Liver (tissue), 8 donors: ENCODE measurements at regions not wholly inside any gene's neighbourhood (a gene's known extent, or its start where the extent isn't known, plus 50 kb on each side); places are given as distances from the start of the nearest gene placed in this dataset.

ENCODE experiments used
- DNase-seq: peaks from one replicate; pipeline ENCODE4 v3.0.0-alpha.2; 2017; ENCODE audit warnings: low spot score
- H3K27ac ChIP-seq, 2 donors: one replicate each; pipeline ENCODE4 v1.7.0; 2013; ENCODE audit warnings: inconsistent platforms in 2 of 2, low read length in 2 of 2, control low read depth in 1 of 2, low read depth in 1 of 2, mild to moderate bottlenecking in 1 of 2
- H3K27me3 ChIP-seq, 4 donors: one replicate each; pipeline versions ENCODE4 v1.6.1 to v1.7.0; 2013; ENCODE audit warnings: low read length in 3 of 4, inconsistent platforms in 1 of 4, mild to moderate bottlenecking in 1 of 4, moderate library complexity in 1 of 4; ENCODE audit not compliant: control insufficient read depth in 4 of 4, insufficient read depth in 4 of 4
- H3K36me3 ChIP-seq, 4 donors: one replicate each; pipeline versions ENCODE4 v1.6.1 to v1.7.0; 2013; ENCODE audit warnings: low read length in 3 of 4, mild to moderate bottlenecking in 3 of 4, low read depth in 1 of 4, moderate library complexity in 1 of 4; ENCODE audit not compliant: control insufficient read depth in 4 of 4, insufficient read depth in 3 of 4
- H3K4me1 ChIP-seq, 4 donors: one replicate each; pipeline versions ENCODE4 v1.6.1 to v1.7.0; 2013; ENCODE audit warnings: low read length in 3 of 4, mild to moderate bottlenecking in 3 of 4, moderate library complexity in 1 of 4; ENCODE audit not compliant: control insufficient read depth in 4 of 4, insufficient read depth in 4 of 4
- H3K4me3 ChIP-seq, 3 donors: one replicate each; pipeline versions ENCODE4 v1.6.1 to v1.7.0; 2013; ENCODE audit warnings: low read length in 3 of 3, control low read depth in 1 of 3, low read depth in 1 of 3, mild to moderate bottlenecking in 1 of 3
- H3K9ac ChIP-seq, 2 donors: one replicate each; pipeline ENCODE4 v1.7.0; 2013; ENCODE audit warnings: low read length in 2 of 2, mild to moderate bottlenecking in 2 of 2, moderate library complexity in 2 of 2, control low read depth in 1 of 2, low read depth in 1 of 2
- H3K9me3 ChIP-seq, 4 donors: one replicate each; pipeline versions ENCODE4 v1.6.1 to v1.7.0; 2013; ENCODE audit warnings: low read length in 3 of 4; ENCODE audit not compliant: control insufficient read depth in 4 of 4
- EGR1 ChIP-seq, 2 donors: IDR thresholded peaks; 2 replicates each; pipeline ENCODE4 v1.6.1; 2016 to 2018; ENCODE audit warnings: antibody characterized with exemption in 2 of 2, low read depth in 2 of 2
- FOXA1 ChIP-seq: IDR thresholded peaks from 2 replicates; pipeline ENCODE4 v1.6.1; 2016; ENCODE audit warnings: antibody characterized with exemption
- FOXA2 ChIP-seq: IDR thresholded peaks from 2 replicates; pipeline ENCODE4 v1.6.1; 2016; ENCODE audit warnings: antibody characterized with exemption
- GABPA ChIP-seq, 2 donors: IDR thresholded peaks in 1 of 2; conservative IDR thresholded peaks in 1 of 2; 2 replicates each; pipeline ENCODE4 v1.6.1; 2016; ENCODE audit warnings: antibody characterized with exemption in 2 of 2, mild to moderate bottlenecking in 1 of 2, moderate library complexity in 1 of 2
- HNF4A ChIP-seq, 2 donors: conservative IDR thresholded peaks; 2 replicates each; pipeline ENCODE4 v1.6.1; 2016; ENCODE audit warnings: antibody characterized with exemption in 2 of 2, mild to moderate bottlenecking in 2 of 2
- HNF4G ChIP-seq: IDR thresholded peaks from 2 replicates; pipeline ENCODE4 v1.6.1; 2016; ENCODE audit warnings: antibody characterized with exemption
- JUND ChIP-seq, 2 donors: IDR thresholded peaks; 2 replicates each; pipeline ENCODE4 v1.6.1; 2016; ENCODE audit warnings: antibody characterized with exemption in 2 of 2
- NR2F2 ChIP-seq: IDR thresholded peaks from 2 replicates; pipeline ENCODE4 v1.6.1; 2016; ENCODE audit warnings: antibody characterized with exemption
- RAD21 ChIP-seq, 2 donors: IDR thresholded peaks; 2 replicates each; pipeline ENCODE4 v1.6.1; 2016; ENCODE audit warnings: antibody characterized with exemption in 2 of 2, mild to moderate bottlenecking in 2 of 2
- RXRA ChIP-seq, 2 donors: IDR thresholded peaks; 2 replicates each; pipeline ENCODE4 v1.6.1; 2017 to 2018; ENCODE audit warnings: antibody characterized with exemption in 2 of 2, mild to moderate bottlenecking in 1 of 2
- SP1 ChIP-seq: IDR thresholded peaks from 2 replicates; pipeline ENCODE4 v1.6.1; 2018; ENCODE audit warnings: antibody characterized with exemption, mild to moderate bottlenecking
- TAF1 ChIP-seq: conservative IDR thresholded peaks from 2 replicates; pipeline ENCODE4 v1.6.1; 2016; ENCODE audit warnings: antibody characterized with exemption, mild to moderate bottlenecking
- YY1 ChIP-seq: IDR thresholded peaks from 2 replicates; pipeline ENCODE4 v1.6.1; 2016; ENCODE audit warnings: antibody characterized with exemption, mild to moderate bottlenecking
- WGBS: extraction: QIAGEN DNeasy Blood & Tissue Kit; methylation state at CpG from one replicate; pipeline ENCODE4 v1.1.7; 2013; 5-methylcytosine and 5-hydroxymethylcytosine counted together
- TF ChIP-seq, protein P1 (sequence below): IDR thresholded peaks from 2 replicates; pipeline ENCODE4 v1.6.1; 2016; ENCODE audit warnings: antibody characterized with exemption
- TF ChIP-seq, protein P2 (sequence below): IDR thresholded peaks from 2 replicates; pipeline ENCODE4 v1.6.1; 2016; ENCODE audit warnings: antibody characterized with exemption, mild to moderate bottlenecking
- TF ChIP-seq, protein P3 (sequence below): fragments of 150-350 bp; IDR thresholded peaks from 2 replicates; pipeline ENCODE4 v1.5.1; 2017; ENCODE audit warnings: improper control_type of control experiment, low read depth, low read length; ENCODE audit not compliant: missing input control
- TF ChIP-seq, protein P4 (sequence below): IDR thresholded peaks from 2 replicates; pipeline ENCODE4 v1.6.1; 2016; ENCODE audit warnings: antibody characterized with exemption
- donor health status: healthy.
- donor health status: healthy.
- donor health status: healthy.
- donor health status: healthy.
- donor health status: healthy.

DNA sequence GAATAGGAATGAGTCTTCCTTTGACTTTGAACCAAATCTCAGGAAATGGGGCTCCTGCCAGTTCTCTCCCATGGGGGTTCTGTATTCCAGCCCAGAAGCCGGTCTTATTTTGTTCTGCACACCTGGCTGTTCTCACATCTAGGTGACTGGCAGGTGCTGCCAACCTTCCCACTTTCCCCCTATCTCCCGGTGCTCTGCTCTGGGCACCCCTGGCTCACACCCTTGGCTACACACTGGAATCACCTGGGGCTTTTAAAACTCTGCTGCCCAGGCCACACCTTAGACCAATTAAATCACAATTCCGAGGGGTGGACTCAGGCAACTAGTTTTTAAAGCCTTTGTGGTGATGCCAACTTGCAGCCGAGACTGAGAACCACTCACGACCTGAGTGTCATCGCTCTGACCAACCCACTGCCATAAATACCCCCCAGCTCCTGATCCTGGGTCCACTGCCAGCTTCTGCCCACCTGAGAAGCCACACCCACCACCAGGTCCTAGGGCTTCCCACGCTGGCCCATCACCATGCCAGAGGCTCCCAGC is 69.2 kb downstream of the KCNF1 start:
- no peak for DNase-seq
- TF ChIP-seq SP1, result no peak
- H3K27me3 ChIP-seq, result no peaks in the 10 kb centered on the region
- no peaks in the 10 kb centered on the region for H3K9me3 ChIP-seq
- H3K27ac ChIP-seq, result no peak overlapping the region
- H3K36me3 ChIP-seq, result no peaks in the 10 kb centered on the region
- no peak overlapping the region for H3K9ac ChIP-seq
- H3K4me3 ChIP-seq, result no peak overlapping the region
- peaks cover 0 to 2% (median 0%) of the 10 kb centered on the region in 4 donors for H3K4me1 ChIP-seq
- 86% methylated on average over 7 of the region's 7 CpGs for WGBS

DNA sequence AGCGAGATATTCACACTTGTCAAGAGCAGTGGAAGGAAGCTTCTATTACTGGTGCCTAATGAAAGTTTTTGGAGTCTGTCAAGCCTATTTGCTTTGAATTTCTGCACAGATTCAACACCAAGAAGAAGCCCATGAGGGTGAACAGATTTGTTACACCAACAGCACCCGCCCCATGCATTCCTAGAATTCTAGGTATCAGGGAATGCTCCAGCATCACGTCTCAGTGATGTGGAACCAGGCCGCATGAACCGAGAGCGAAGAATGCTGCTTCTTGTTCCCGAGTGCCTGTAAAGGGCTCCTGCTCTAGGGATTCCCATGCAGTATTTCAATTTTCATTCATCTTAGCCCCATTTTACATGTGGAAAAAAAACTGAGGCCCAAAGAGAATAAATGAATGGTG is 69.7 kb downstream of the KCNF1 start:
- 89% methylated on average over 7 of the region's 7 CpGs for WGBS
- Histone ChIP-seq H3K4me3 (no peak overlapping the region), H3K27me3 (no peaks in the 10 kb centered on the region), H3K27ac (no peak overlapping the region), H3K36me3 (no peaks in the 10 kb centered on the region), H3K9ac (no peak overlapping the region), H3K9me3 (no peaks in the 10 kb centered on the region), H3K4me1 (peaks cover 0 to 2% (median 0%) of the 10 kb centered on the region in 4 donors)
- TF ChIP-seq, protein P1, sequence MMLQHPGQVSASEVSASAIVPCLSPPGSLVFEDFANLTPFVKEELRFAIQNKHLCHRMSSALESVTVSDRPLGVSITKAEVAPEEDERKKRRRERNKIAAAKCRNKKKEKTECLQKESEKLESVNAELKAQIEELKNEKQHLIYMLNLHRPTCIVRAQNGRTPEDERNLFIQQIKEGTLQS, result no peak
- no peak for TF ChIP-seq NR2F2
- TF ChIP-seq HNF4G, result no peak
- TF ChIP-seq YY1, result no peak
- TF ChIP-seq EGR1 (IDR thresholded peaks at IDR 0.05; ENCODE audit: low read depth in 2 of 2), result no peak
- TF ChIP-seq, protein P2, sequence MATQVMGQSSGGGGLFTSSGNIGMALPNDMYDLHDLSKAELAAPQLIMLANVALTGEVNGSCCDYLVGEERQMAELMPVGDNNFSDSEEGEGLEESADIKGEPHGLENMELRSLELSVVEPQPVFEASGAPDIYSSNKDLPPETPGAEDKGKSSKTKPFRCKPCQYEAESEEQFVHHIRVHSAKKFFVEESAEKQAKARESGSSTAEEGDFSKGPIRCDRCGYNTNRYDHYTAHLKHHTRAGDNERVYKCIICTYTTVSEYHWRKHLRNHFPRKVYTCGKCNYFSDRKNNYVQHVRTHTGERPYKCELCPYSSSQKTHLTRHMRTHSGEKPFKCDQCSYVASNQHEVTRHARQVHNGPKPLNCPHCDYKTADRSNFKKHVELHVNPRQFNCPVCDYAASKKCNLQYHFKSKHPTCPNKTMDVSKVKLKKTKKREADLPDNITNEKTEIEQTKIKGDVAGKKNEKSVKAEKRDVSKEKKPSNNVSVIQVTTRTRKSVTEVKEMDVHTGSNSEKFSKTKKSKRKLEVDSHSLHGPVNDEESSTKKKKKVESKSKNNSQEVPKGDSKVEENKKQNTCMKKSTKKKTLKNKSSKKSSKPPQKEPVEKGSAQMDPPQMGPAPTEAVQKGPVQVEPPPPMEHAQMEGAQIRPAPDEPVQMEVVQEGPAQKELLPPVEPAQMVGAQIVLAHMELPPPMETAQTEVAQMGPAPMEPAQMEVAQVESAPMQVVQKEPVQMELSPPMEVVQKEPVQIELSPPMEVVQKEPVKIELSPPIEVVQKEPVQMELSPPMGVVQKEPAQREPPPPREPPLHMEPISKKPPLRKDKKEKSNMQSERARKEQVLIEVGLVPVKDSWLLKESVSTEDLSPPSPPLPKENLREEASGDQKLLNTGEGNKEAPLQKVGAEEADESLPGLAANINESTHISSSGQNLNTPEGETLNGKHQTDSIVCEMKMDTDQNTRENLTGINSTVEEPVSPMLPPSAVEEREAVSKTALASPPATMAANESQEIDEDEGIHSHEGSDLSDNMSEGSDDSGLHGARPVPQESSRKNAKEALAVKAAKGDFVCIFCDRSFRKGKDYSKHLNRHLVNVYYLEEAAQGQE, result no peak
- no peak for TF ChIP-seq SP1
- no peak for TF ChIP-seq RAD21 (IDR thresholded peaks at IDR 0.05)
- TF ChIP-seq HNF4A (conservative IDR thresholded peaks at IDR 0.05), result no peak
- TF ChIP-seq FOXA2, result no peak
- no peak for TF ChIP-seq FOXA1
- no peak for DNase-seq

DNA sequence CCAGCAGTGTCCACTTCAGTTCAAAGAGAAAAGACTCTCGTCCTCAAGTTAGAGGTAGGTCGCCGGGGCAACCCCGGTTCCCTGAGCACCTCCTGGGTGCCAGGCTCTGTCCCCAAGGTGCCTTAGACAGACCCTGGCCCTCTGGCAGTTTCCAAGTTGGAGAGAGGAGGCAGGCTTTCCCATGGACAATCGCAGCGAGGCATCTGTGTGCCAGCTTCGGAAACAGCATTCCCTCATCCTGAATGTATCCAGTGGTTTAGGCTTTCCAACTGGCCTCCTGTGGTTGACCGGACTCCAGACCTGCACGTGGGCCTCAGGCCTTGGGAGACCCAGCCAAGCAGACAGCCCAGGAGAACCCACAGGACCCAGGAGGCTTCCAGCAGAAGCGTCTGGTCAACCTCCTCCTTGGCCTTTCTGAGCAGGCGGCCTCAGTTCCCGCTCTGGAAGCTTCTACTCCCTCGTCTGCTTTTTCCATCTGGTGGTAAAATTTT is 70.3 kb downstream of the KCNF1 start:
- Histone ChIP-seq H3K4me3 (no peak overlapping the region), H3K9ac (no peak overlapping the region), H3K4me1 (peaks cover 0 to 1% (median 0%) of the 10 kb centered on the region in 4 donors), H3K27me3 (no peaks in the 10 kb centered on the region), H3K36me3 (no peaks in the 10 kb centered on the region), H3K27ac (no peak overlapping the region), H3K9me3 (no peaks in the 10 kb centered on the region)
- TF ChIP-seq RAD21 (IDR thresholded peaks at IDR 0.05) (no peak), TAF1 (no peak), SP1 (no peak), HNF4A (conservative IDR thresholded peaks at IDR 0.05) (no peak), FOXA2 (no peak), EGR1 (IDR thresholded peaks at IDR 0.05; ENCODE audit: low read depth in 2 of 2) (no peak), GABPA (IDR thresholded peaks at IDR 0.05 in 1 of 2, conservative IDR thresholded peaks at IDR 0.05 in 1 of 2) (no peak), YY1 (no peak), NR2F2 (no peak), RXRA (IDR thresholded peaks at IDR 0.05) (no peak), FOXA1 (no peak), JUND (IDR thresholded peaks at IDR 0.05) (no peak), HNF4G (no peak)
- TF ChIP-seq, protein P2, result no peak
- TF ChIP-seq, protein P3, sequence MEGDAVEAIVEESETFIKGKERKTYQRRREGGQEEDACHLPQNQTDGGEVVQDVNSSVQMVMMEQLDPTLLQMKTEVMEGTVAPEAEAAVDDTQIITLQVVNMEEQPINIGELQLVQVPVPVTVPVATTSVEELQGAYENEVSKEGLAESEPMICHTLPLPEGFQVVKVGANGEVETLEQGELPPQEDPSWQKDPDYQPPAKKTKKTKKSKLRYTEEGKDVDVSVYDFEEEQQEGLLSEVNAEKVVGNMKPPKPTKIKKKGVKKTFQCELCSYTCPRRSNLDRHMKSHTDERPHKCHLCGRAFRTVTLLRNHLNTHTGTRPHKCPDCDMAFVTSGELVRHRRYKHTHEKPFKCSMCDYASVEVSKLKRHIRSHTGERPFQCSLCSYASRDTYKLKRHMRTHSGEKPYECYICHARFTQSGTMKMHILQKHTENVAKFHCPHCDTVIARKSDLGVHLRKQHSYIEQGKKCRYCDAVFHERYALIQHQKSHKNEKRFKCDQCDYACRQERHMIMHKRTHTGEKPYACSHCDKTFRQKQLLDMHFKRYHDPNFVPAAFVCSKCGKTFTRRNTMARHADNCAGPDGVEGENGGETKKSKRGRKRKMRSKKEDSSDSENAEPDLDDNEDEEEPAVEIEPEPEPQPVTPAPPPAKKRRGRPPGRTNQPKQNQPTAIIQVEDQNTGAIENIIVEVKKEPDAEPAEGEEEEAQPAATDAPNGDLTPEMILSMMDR, result no peak
- TF ChIP-seq, protein P4, sequence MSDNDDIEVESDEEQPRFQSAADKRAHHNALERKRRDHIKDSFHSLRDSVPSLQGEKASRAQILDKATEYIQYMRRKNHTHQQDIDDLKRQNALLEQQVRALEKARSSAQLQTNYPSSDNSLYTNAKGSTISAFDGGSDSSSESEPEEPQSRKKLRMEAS, result no peak
- WGBS, result 92% methylated on average over 13 of the region's 13 CpGs
- no peak for DNase-seq
